ENCODE measurements at regions not wholly inside any gene's neighbourhood (a gene's known extent, or its start where the extent isn't known, plus 50 kb on each side); places are given as distances from the start of the nearest gene placed in this dataset.

- TF ChIP-seq, protein P1, sequence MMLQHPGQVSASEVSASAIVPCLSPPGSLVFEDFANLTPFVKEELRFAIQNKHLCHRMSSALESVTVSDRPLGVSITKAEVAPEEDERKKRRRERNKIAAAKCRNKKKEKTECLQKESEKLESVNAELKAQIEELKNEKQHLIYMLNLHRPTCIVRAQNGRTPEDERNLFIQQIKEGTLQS (CRISPR knock-in tag; conservative IDR thresholded peaks at IDR 0.05): no peak
- no peak for TF ChIP-seq NFATC4 (CRISPR knock-in tag; IDR thresholded peaks at IDR 0.05)
- TF ChIP-seq, protein P2, sequence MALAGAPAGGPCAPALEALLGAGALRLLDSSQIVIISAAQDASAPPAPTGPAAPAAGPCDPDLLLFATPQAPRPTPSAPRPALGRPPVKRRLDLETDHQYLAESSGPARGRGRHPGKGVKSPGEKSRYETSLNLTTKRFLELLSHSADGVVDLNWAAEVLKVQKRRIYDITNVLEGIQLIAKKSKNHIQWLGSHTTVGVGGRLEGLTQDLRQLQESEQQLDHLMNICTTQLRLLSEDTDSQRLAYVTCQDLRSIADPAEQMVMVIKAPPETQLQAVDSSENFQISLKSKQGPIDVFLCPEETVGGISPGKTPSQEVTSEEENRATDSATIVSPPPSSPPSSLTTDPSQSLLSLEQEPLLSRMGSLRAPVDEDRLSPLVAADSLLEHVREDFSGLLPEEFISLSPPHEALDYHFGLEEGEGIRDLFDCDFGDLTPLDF (CRISPR knock-in tag; IDR thresholded peaks at IDR 0.05): no peak
- no peak for TF ChIP-seq ATF2 (CRISPR knock-in tag; IDR thresholded peaks at IDR 0.05; ENCODE audit: borderline replicate concordance, low read depth)
- no peak for TF ChIP-seq ETV6 (CRISPR knock-in tag; IDR thresholded peaks at IDR 0.05)
- no peak for TF ChIP-seq ZNF423 (CRISPR knock-in tag; IDR thresholded peaks at IDR 0.05)
- TF ChIP-seq GRHL2 (CRISPR knock-in tag; IDR thresholded peaks at IDR 0.05; ENCODE audit: insufficient replicate concordance, severe bottlenecking): no peak
- no peak for TF ChIP-seq ZNF396 (CRISPR knock-in tag; IDR thresholded peaks at IDR 0.05; ENCODE audit: borderline replicate concordance)
- TF ChIP-seq, protein P3, sequence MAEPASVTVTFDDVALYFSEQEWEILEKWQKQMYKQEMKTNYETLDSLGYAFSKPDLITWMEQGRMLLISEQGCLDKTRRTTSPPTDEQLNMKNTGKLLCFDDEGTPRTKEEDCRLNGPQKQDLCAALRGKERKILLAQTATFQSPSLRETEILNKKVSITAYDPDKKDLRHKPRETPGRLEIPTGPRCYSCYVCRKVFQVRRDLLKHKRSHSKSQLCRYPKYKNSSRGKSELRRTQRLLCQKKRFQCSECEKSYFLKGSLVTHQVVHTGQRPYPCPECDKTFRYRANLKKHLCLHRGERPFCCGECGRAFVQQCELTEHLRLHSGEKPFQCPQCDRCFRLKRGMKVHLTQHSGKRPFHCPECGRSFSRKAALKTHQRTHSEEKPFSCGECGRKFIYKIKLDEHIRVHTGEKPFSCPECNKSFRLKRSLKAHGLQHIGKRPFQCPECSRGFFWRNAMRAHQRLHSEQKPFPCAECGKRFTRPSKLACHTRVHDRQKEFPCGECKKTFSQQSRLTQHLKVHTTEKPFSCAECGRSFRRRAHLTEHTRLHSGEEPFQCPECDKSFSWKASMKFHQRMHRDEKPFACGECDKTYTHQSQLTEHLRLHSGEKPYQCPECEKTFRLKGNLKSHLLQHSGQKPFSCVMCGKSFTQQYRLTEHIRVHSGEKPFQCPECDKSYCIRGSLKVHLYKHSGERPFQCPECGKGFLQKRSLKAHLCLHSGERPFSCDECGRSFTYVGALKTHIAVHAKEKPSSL (CRISPR knock-in tag; conservative IDR thresholded peaks at IDR 0.05): no peak
- TF ChIP-seq NR1H2 (CRISPR knock-in tag; IDR thresholded peaks at IDR 0.05): no peak
- CTCF ChIA-PET: no interaction called here
- Mint-ChIP-seq H3K27ac (no peak overlapping the region), H3K36me3 (no peaks in the 10 kb centered on the region), H3K27me3 (ENCODE audit: low read depth) (peaks cover 6% of the 10 kb centered on the region; the same call in 1 of the 2 replicates), H3K4me1 (peaks cover 7% of the 10 kb centered on the region; the same call in 1 of the 2 replicates), H3K4me3 (no peak overlapping the region), H3K9me3 (no peaks in the 10 kb centered on the region)
- POLR2A ChIA-PET: no interaction called here
- no peak for ATAC-seq
- no peak for DNase-seq (ENCODE audit: low spot score)
These were observed 84.3 kb upstream of the FOXQ1 start for GRCh38 chr6:1227600-1227934.

DNA sequence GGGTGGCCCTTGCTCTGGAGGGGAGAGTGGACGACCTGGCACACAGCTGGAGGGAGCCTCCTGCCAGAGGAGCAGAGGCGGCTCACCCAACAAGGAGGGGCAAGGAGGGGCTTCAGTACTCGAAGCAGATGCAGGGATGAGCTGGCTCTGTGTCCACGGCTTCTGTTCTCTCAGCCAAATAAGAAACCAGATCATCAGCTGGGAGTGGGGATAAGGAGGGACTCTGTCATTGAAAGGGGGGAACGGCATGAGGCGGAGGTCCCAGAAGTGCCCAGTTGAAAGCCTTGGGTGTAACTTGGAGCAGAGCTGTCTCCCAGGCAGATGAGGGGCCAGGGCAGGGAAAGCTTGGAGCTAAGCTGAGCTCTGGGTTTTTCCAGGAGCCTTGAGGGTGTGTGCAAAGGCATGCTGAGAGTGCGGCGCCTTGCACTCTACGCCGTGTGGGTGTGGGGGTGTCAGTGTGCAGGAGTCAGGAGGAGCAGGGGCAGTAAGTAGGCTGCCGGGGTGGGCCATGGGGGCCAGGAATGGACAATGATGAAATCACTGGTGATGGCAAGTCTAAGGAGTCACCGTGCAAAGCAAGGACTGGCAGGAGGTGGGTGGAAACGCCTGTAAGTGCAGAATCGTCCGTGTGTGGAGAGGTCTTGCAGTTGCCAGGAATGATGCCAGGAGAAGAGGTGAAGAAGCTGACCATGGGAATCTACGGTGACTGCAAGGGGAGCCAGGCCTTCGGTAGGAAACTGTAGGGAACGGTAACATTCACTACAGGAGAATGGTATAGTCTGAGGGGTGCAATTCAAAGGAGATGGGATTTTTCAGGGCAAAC is 85.4 kb upstream of the FOXQ1 start:
- ChIA-PET POLR2A (no interaction called here), CTCF (interaction anchor here (0.5 to 1.0 kb wide), 2 partner anchors 42 to 314 kb away, joined by 3 read pairs; no protein-coding TSS in a partner anchor)
- Mint-ChIP-seq H3K4me3 (no peak overlapping the region), H3K27ac (no peak overlapping the region), H3K36me3 (no peaks in the 10 kb centered on the region), H3K27me3 (ENCODE audit: low read depth) (peaks cover 6% of the 10 kb centered on the region; the same call in 1 of the 2 replicates), H3K4me1 (peaks cover 7% of the 10 kb centered on the region; the same call in 1 of the 2 replicates), H3K9me3 (no peaks in the 10 kb centered on the region)
- DNase-seq (ENCODE audit: low spot score) (no peak), ATAC-seq (no peak)
- TF ChIP-seq, protein P4, sequence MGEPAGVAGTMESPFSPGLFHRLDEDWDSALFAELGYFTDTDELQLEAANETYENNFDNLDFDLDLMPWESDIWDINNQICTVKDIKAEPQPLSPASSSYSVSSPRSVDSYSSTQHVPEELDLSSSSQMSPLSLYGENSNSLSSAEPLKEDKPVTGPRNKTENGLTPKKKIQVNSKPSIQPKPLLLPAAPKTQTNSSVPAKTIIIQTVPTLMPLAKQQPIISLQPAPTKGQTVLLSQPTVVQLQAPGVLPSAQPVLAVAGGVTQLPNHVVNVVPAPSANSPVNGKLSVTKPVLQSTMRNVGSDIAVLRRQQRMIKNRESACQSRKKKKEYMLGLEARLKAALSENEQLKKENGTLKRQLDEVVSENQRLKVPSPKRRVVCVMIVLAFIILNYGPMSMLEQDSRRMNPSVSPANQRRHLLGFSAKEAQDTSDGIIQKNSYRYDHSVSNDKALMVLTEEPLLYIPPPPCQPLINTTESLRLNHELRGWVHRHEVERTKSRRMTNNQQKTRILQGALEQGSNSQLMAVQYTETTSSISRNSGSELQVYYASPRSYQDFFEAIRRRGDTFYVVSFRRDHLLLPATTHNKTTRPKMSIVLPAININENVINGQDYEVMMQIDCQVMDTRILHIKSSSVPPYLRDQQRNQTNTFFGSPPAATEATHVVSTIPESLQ (CRISPR knock-in tag; IDR thresholded peaks at IDR 0.05): no peak
- TF ChIP-seq RORB (CRISPR knock-in tag; IDR thresholded peaks at IDR 0.05) (no peak), ERG (CRISPR knock-in tag; IDR thresholded peaks at IDR 0.05) (no peak), ZNF138 (CRISPR knock-in tag; conservative IDR thresholded peaks at IDR 0.05) (no peak), TP53 (CRISPR knock-in tag; IDR thresholded peaks at IDR 0.05) (no peak), FOXK1 (CRISPR knock-in tag; IDR thresholded peaks at IDR 0.05) (no peak), GABPB1 (CRISPR knock-in tag; IDR thresholded peaks at IDR 0.05) (no peak)
- TF ChIP-seq, protein P5, sequence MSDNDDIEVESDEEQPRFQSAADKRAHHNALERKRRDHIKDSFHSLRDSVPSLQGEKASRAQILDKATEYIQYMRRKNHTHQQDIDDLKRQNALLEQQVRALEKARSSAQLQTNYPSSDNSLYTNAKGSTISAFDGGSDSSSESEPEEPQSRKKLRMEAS (CRISPR knock-in tag; IDR thresholded peaks at IDR 0.05): no peak
- TF ChIP-seq, protein P6, sequence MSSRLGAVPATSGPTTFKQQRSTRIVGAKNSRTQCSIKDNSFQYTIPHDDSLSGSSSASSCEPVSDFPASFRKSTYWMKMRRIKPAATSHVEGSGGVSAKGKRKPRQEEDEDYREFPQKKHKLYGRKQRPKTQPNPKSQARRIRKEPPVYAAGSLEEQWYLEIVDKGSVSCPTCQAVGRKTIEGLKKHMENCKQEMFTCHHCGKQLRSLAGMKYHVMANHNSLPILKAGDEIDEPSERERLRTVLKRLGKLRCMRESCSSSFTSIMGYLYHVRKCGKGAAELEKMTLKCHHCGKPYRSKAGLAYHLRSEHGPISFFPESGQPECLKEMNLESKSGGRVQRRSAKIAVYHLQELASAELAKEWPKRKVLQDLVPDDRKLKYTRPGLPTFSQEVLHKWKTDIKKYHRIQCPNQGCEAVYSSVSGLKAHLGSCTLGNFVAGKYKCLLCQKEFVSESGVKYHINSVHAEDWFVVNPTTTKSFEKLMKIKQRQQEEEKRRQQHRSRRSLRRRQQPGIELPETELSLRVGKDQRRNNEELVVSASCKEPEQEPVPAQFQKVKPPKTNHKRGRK (CRISPR knock-in tag; IDR thresholded peaks at IDR 0.05; ENCODE audit: borderline replicate concordance): no peak
